ENCODE measurements at regions not wholly inside any gene's neighbourhood (a gene's known extent, or its start where the extent isn't known, plus 50 kb on each side); places are given as distances from the start of the nearest gene placed in this dataset.

DNA sequence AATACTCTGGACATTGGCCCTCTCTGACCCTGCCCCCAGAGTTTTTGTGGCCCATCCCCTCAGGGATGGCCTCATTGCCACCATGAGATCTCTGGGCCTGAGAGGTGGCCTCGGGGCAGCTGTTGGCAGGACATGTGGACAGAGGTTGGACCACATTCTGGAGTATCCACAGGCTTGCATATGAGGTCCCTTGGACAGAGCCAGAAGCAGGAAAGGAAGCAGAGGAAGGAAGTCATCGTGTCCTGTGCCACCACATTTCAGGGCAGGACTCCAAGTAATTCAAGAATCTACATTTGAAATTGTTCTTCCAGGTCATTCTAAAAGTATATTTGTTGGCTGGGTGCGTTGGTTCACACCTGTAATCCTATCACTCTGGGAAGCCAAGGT lies 95.9 kb upstream of the PPP2R5A start:
- TF ChIP-seq, protein P1, sequence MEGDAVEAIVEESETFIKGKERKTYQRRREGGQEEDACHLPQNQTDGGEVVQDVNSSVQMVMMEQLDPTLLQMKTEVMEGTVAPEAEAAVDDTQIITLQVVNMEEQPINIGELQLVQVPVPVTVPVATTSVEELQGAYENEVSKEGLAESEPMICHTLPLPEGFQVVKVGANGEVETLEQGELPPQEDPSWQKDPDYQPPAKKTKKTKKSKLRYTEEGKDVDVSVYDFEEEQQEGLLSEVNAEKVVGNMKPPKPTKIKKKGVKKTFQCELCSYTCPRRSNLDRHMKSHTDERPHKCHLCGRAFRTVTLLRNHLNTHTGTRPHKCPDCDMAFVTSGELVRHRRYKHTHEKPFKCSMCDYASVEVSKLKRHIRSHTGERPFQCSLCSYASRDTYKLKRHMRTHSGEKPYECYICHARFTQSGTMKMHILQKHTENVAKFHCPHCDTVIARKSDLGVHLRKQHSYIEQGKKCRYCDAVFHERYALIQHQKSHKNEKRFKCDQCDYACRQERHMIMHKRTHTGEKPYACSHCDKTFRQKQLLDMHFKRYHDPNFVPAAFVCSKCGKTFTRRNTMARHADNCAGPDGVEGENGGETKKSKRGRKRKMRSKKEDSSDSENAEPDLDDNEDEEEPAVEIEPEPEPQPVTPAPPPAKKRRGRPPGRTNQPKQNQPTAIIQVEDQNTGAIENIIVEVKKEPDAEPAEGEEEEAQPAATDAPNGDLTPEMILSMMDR (conservative IDR thresholded peaks at IDR 0.05; ENCODE audit: low read depth, low read length) = no peak
- TF ChIP-seq EZH2phosphoT487 (IDR thresholded peaks at IDR 0.05; ENCODE audit: borderline replicate concordance, low read length) (no peak), EZH2 (IDR thresholded peaks at IDR 0.05; ENCODE audit: low read length, unreplicated experiment) (no peak)
